Keratinocyte (primary cell): ENCODE measurements at regions not wholly inside any gene's neighbourhood (a gene's known extent, or its start where the extent isn't known, plus 50 kb on each side); places are given as distances from the start of the nearest gene placed in this dataset.

ENCODE experiments used
- DNase-seq: peaks from one replicate; pipeline ENCODE4 v3.0.0-alpha.2; 2011; ENCODE audit warnings: low read depth, missing footprints, low spot score
- FAIRE-seq: peaks from 2 replicates; lab custom pipeline; 2011; peaks lifted over from hg19 to GRCh38; lab: Jason Lieb, UNC
- H2AFZ ChIP-seq: 2 replicates; pipeline ENCODE4 v1.6.0; 2012; ENCODE audit warnings: low read length, control low read depth, inconsistent platforms; ENCODE audit not compliant: control insufficient read depth
- H3K27ac ChIP-seq: 2 replicates; pipeline ENCODE4 v1.5.1; 2011; ENCODE audit warnings: low read length; ENCODE audit not compliant: control insufficient read depth, insufficient read depth
- H3K27me3 ChIP-seq: 3 replicates; pipeline ENCODE4 v1.6.0; 2011; ENCODE audit warnings: low read length; ENCODE audit not compliant: control insufficient read depth, insufficient read depth; ENCODE audit errors: extremely low read depth
- H3K36me3 ChIP-seq, 2 experiments: 2 replicates in 1 of 2; 3 replicates in 1 of 2; pipeline ENCODE4 v1.5.1; 2011; ENCODE audit warnings: low read length in 2 of 2, mild to moderate bottlenecking in 1 of 2; ENCODE audit not compliant: control insufficient read depth in 2 of 2, insufficient read depth in 2 of 2; ENCODE audit errors: extremely low read depth in 1 of 2
- H3K4me1 ChIP-seq: 3 replicates; pipeline ENCODE4 v1.5.1; 2011; ENCODE audit warnings: low read length; ENCODE audit not compliant: control insufficient read depth, insufficient read depth; ENCODE audit errors: extremely low read depth
- H3K4me2 ChIP-seq: 3 replicates; pipeline ENCODE4 v1.6.0; 2011; ENCODE audit warnings: low read depth, low read length; ENCODE audit not compliant: control insufficient read depth, insufficient read depth; ENCODE audit errors: extremely low read depth
- H3K4me3 ChIP-seq, 3 experiments: fragments of 200-600 bp in 1 of 3; sonication (generic) in 1 of 3; 2 replicates in 2 of 3; 3 replicates in 1 of 3; pipeline ENCODE4 v1.5.1; 2011 to 2016; ENCODE audit warnings: low read length in 3 of 3, mild to moderate bottlenecking in 3 of 3, control low read depth in 2 of 3, inconsistent platforms in 1 of 3, low read depth in 1 of 3, mixed read lengths in 1 of 3, mixed run types in 1 of 3, moderate library complexity in 1 of 3; ENCODE audit not compliant: control insufficient read depth in 2 of 3, insufficient read depth in 2 of 3; ENCODE audit errors: extremely low read depth in 1 of 3
- H3K79me2 ChIP-seq: 2 replicates; pipeline ENCODE4 v1.6.0; 2012; ENCODE audit warnings: low read length; ENCODE audit not compliant: control insufficient read depth, insufficient read depth
- H3K9ac ChIP-seq: 3 replicates; pipeline ENCODE4 v1.6.0; 2011; ENCODE audit warnings: low read length; ENCODE audit not compliant: control insufficient read depth, insufficient read depth; ENCODE audit errors: extremely low read depth
- H3K9me1 ChIP-seq: 3 replicates; pipeline ENCODE4 v1.6.0; 2011; ENCODE audit warnings: low read length; ENCODE audit not compliant: control insufficient read depth, insufficient read depth; ENCODE audit errors: extremely low read depth
- H3K9me3 ChIP-seq: 2 replicates; pipeline ENCODE4 v1.5.1; 2012; ENCODE audit warnings: low read depth, low read length; ENCODE audit not compliant: control insufficient read depth
- H4K20me1 ChIP-seq: 3 replicates; pipeline ENCODE4 v1.6.0; 2011; ENCODE audit warnings: low read length; ENCODE audit not compliant: control insufficient read depth, insufficient read depth; ENCODE audit errors: extremely low read depth
- CTCF ChIP-seq, 3 experiments: IDR thresholded peaks in 1 of 3; conservative IDR thresholded peaks in 1 of 3; optimal IDR thresholded peaks in 1 of 3; 2 replicates in 2 of 3; 3 replicates in 1 of 3; pipeline versions ENCODE3 to v1.5.1; 2011; ENCODE audit warnings: low read length in 3 of 3, mild to moderate bottlenecking in 3 of 3, moderate library complexity in 2 of 3, control low read depth in 1 of 3, inconsistent platforms in 1 of 3; ENCODE audit not compliant: insufficient read depth in 2 of 3; ENCODE audit errors: extremely low read depth in 1 of 3
- EZH2 ChIP-seq: IDR thresholded peaks from one replicate; pipeline ENCODE4 v1.6.1; 2012; ENCODE audit warnings: inconsistent platforms, mild to moderate bottlenecking, low read length, moderate library complexity
- dilution Hi-C: fragments of 300-500 bp; cut with MboI; formaldehyde crosslinking; loops from one replicate; pipeline ENCODE4 v1.7.0; 2020; ENCODE audit warnings: low sequenced_read_pairs; ENCODE audit not compliant: extremely low pct_ligation_motif_present

DNA sequence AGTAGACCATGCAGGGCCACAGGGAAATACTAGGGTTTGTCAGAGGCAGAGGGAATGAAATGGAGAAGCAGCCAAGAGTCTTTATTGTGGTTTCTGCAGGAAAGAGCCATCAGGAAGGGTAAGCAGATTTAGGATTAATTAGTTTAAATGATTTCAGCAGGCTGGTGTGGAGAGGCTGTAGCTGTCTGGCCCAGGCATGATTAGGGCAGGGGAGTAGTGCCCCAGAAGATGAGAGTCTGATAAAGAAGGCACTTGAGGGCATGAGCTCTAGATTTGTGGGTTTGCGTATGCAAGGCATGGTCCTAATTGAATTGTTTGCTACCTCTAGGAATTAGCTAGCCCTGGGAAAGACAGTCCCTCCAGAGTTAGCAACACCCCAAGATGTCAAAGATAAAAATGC, 484.6 kb upstream of the PLXNA2 start:
- TF ChIP-seq CTCF (optimal IDR thresholded peaks at IDR 0.05 in 1 of 3, IDR thresholded peaks at IDR 0.05 in 1 of 3, conservative IDR thresholded peaks at IDR 0.05 in 1 of 3; ENCODE audit: extremely low read depth in 1 of 3, insufficient read depth in 2 of 3, low read length in 3 of 3) = no peak
- TF ChIP-seq EZH2 = no peak
- no peak for DNase-seq
- dilution Hi-C loops = no loop called here

DNA sequence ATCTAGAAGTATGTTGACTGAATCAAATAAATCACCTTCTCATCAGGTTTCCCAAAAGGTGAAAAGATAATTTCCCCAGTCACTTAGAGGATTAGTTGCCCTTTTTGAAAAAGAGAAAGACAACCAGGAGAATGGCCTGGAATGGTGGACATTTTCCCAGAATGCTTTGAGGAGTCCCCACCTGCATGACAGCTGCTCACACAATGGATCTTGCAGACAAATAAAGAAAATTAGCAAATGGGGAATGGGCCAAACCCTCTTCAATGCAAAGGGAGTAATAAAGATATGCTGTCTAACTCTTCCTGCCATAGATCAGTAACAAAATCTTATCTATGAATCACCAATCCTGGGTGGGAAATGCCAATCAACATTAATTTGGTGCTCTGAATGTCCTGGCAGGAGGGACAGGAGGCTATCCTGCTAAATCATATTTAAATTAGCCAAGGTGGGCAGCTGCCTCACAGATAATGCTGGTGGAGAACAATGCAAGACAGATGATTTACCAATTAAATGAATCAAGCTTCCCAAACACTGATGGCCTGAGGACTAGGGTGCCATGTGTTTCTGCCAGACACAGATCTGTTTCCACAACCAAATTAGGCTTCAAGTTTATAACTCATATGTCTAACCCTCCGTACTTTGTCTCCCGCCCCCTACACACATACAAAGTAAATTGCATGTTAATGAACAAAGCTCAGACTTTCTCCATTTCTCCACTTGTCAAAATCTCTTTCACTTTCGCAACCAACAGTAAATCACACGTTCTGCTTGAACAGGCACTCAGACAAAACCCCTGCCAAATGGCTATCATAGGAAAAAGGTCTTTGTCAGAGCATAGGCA, 488.0 kb upstream of the PLXNA2 start:
- TF ChIP-seq CTCF (optimal IDR thresholded peaks at IDR 0.05 in 1 of 3, IDR thresholded peaks at IDR 0.05 in 1 of 3, conservative IDR thresholded peaks at IDR 0.05 in 1 of 3; ENCODE audit: extremely low read depth in 1 of 3, insufficient read depth in 2 of 3, low read length in 3 of 3) (no peak), EZH2 (no peak)
- FAIRE-seq = peak; percentile 58
- peak overlapping the region; percentile 66 for H2AFZ ChIP-seq
- no peaks in the 10 kb centered on the region for H3K36me3 ChIP-seq
- H3K4me3 ChIP-seq = peak overlapping the region in 2 of 3 experiments; percentile 51 to 56
- no peaks in the 10 kb centered on the region for H3K9me1 ChIP-seq
- peaks cover 10% of the 10 kb centered on the region for H3K27me3 ChIP-seq
- H3K27ac ChIP-seq = no peak overlapping the region
- H3K9ac ChIP-seq = no peak overlapping the region
- no peaks in the 10 kb centered on the region for H3K79me2 ChIP-seq
- no peaks in the 10 kb centered on the region for H3K9me3 ChIP-seq
- peaks cover 4% of the 10 kb centered on the region for H3K4me1 ChIP-seq
- peak overlapping the region; percentile 81 for H3K4me2 ChIP-seq
- dilution Hi-C loops = no loop called here
- no peak for DNase-seq
- H4K20me1 ChIP-seq = no peaks in the 10 kb centered on the region

More for the DNA sequence above, 484.6 kb upstream of the PLXNA2 start:
- Histone ChIP-seq H3K9ac (no peak overlapping the region), H3K4me3 (no peak overlapping the region), H3K27me3 (peaks cover 16% of the 10 kb centered on the region), H3K79me2 (no peaks in the 10 kb centered on the region), H3K9me1 (no peaks in the 10 kb centered on the region), H4K20me1 (no peaks in the 10 kb centered on the region), H3K4me1 (peaks cover 4% of the 10 kb centered on the region), H2AFZ (no peak overlapping the region), H3K9me3 (no peaks in the 10 kb centered on the region), H3K4me2 (no peak overlapping the region), H3K36me3 (no peaks in the 10 kb centered on the region), H3K27ac (no peak overlapping the region)
- no peak for FAIRE-seq
